Activated naive CD4-positive, alpha-beta T cell treated with anti-CD3 and anti-CD28 coated beads, Interleukin-2, amount 50 U/mL, for 16 hours (primary cell): ENCODE measurements at regions not wholly inside any gene's neighbourhood (a gene's known extent, or its start where the extent isn't known, plus 50 kb on each side); places are given as distances from the start of the nearest gene placed in this dataset.
"Not testable (repeated sequence)": the region's sequence is repeated elsewhere in the genome, so short reads cannot be mapped to it uniquely, and the experiment has no call there.

Source experiments
- DNase-seq: peaks from one replicate; pipeline ENCODE4 v3.0.0-alpha.2; 2020

DNA sequence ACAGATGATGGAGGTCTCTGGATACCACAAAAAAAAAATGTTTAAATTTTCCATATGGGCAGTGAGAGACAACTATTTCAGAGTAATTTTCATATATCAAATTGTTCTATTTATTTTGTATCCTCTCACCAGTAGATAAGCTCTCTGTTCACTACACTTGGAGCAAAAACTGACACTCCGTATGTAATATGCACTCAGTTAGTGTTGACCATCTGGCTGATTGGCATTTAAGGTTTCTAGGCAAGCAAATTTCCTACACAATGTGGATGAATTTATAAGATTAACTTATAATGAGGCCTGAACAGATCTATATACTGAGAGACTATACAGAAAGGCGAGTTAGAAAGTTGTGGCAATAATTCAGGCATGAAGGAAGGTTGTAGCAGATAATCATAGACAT, 836.5 kb upstream of the SEMA6D start:
- DNase-seq, result no peak

- DNase-seq, result no peak
Measured at GRCh38 chr15:46892621-46893160, 824.6 kb upstream of the SEMA6D start.

GRCh38 chr15:46894644-46895043, 822.7 kb upstream of the SEMA6D start:
- no peak for DNase-seq

- DNase-seq, result no peak
Measured at GRCh38 chr15:46897266-46897665, 820.0 kb upstream of the SEMA6D start.

- DNase-seq, result no peak
Measured at GRCh38 chr15:46901001-46901400, 816.3 kb upstream of the SEMA6D start.

DNA sequence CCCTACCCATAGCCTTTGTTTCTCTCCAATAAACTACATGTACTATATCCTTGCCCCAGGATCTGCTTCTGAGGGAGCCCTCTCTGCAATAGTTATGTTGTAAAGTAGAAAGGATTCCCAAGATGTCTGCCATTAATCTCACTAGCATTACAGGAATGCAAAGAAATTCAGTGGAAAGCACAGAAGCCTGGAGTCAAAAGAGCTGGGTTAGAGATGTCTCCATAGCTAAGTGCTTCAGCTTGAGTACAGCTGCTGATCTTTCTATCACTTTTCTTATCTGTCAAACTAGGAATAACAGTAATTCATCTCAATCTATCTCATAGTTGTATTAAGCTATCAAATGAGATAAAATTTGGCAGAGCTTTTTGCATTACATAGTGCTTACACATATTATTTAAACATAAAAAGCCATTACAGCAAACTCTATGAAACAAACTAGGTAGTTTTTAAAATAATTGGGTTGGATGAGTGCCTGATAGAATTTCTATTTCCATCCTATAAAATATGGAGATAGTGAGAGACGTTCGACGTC, 799.5 kb upstream of the SEMA6D start:
- DNase-seq, result no peak

- no peak for DNase-seq
Measured at GRCh38 chr15:46918462-46919140, 798.7 kb upstream of the SEMA6D start.

- DNase-seq, result no peak
Measured at GRCh38 chr15:46921891-46922290, 795.4 kb upstream of the SEMA6D start.

DNA sequence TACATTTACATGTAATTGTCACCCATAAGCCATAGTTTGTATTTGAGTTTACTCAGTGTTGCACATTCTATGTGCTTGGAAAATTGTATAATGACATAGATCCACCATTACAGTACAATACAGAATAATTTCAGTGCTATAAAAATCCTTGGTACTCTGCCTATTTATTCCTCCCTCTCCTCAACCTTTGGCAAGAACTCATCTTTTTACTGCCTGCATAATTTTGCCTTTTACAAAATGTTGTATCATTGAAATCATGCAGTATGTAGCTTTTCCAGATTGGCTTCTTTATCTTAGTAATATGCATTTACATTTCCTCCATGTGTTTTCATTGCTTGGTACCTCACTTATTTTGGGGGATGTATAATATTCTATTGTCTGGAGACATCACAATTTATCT, 786.9 kb upstream of the SEMA6D start:
- DNase-seq, result no peak

DNA sequence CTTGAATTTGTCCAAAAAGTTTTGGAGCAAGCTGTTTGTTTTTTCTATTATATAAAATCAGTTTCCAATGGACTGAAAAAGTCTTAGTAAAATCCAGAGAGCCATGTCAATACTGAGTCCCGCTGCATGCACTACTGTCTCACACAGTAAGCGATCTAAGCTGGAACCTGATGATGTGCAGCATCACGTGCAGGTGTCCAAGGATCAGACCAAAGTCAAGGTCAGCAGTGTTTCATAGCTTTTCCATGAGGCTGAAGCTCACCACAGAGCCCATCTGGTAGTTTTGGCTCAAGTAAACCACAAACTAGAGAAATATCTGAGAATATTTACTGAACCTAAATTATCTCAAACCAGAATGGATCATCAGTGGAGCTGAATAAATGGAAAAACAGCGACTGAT, 784.0 kb upstream of the SEMA6D start:
- DNase-seq, result no peak

DNA sequence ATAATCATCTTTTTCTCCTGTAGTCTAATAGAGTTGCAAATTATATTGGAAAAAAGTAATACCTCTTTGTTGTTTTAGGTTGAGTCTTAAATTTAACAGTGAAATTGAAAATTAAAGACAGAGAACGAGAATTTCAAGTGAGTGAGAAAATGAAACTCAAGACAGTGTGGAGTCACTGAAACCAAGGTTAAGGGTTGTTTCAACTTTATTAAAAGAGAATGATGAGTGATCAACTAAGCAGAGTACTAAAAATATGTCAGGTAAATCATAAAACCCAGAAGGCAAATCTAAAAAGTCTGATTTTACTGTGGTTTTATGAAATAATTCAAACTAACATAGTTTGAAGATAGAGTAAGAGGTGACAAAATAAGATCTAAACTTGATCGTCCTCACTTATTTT, 782.5 kb upstream of the SEMA6D start:
- no peak for DNase-seq

GRCh38 chr15:46938169-46938568, 779.1 kb upstream of the SEMA6D start:
- DNase-seq, result no peak

DNA sequence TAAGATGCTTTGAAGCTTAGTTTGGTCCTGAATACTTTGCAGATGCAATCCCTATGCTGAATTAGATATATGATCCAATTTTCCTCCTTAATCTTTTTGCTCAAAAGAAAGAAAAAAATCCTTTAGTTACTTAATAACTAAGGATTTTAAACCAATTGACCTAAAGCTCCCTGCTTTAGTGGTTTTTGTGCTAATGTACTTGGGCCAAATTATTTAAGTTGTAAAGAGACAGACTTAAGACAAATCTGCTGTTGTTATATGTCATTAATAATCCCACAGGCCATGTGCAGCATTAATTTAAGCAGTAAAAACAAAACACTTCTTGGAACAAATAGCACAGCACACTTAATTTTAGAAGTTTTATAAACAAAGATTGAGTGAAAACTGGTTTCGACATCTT, 776.1 kb upstream of the SEMA6D start:
- DNase-seq, result no peak

- DNase-seq, result no peak
Measured at GRCh38 chr15:46946953-46947352, 770.4 kb upstream of the SEMA6D start.

DNA sequence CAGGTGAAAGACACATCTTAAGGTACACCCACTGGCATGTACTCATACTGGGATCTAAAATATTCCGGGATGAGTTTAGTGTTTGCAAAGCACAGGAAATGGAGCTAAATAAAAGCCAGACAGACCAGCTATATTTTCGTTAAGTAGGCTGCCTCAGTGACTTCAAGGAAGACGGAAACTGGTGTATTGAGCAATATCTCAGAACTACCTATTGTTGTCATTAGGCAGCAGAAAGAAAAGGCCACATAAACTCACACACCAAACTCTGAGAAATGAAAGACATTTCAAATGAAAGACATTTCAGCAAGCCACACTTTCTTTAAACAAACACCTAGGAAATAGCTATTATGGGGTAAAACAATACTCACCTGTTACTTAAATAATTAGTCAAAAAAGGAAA, 761.7 kb upstream of the SEMA6D start:
- no peak for DNase-seq

DNA sequence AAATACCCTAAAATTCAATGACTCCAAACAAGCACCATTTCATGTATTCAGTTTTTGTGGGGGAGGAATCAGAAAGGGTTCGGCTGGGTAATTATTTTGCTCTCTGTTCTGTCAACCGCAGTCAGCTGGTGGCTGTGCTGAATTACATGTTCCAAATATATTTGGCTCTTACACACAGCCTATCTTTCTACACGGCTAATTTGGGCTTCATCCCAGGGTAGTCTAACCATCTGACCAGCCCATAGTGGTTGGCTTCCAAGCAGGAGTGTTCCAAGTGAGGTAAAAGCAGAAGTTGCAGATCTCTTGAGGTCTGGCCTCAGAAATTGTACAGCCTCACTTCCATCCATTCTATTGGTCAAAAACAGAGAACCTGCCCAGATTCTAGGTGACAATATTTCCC, 760.8 kb upstream of the SEMA6D start:
- no peak for DNase-seq

DNA sequence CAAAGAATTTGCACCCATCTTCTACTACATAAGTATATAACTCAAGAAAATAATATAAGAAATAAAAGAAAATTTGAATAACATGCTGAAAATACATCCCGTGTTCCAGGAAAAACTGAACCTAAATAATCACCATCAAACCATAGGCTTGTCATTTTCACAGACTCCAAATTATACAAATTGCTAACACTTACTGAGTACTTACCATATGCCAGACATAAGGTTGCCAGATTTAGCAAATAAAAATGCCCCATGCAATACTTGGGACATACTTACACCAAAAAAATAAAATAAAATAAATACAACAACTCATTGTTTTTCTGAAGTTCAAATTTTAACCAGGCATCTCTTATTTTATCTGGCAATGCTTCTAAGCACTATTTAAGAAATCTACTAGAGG, 760.4 kb upstream of the SEMA6D start:
- no peak for DNase-seq

GRCh38 chr15:46960581-46960980, 756.7 kb upstream of the SEMA6D start:
- no peak for DNase-seq

DNA sequence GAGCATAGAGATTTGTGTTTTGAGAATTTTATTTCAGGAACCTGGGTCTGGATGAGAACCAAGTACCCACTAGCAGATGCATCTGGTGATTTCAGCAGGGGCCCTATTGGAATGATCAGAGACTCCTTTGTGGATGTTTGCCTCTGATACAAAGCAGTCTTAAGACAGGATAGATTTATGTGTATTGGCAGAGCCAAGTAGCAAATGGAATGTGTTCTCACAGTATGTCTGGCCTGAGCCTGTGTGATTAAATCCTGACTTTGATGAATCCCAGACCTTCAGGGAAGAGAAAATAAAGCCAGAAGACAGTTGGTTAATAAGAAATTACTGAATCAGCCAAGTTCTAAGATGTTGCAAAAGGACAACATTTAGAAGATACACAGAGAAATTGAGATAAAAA, 755.5 kb upstream of the SEMA6D start:
- DNase-seq, result no peak

- DNase-seq, result not testable (repeated sequence)
Measured at GRCh38 chr15:46988055-46988454, 729.2 kb upstream of the SEMA6D start.

DNA sequence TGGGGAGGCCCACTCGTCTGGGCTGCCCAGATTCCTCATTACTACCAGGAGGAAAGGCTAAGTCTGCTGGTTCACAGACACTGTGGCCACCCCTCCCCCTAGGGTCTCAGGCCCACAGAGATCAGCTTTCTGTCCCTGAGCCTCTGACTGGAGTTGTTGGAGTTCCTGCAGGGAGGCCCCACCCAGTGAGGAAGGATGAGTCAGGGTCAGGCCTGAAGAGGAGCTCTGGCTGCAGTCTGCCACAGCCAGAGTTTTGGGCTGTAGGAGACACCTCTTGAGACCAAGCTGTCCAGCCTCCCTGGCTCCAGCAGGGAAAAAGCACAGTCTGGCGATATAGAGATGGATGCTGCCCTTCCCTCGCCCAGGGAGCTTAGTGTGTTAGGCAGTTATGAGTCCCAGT, 720.9 kb upstream of the SEMA6D start:
- no peak for DNase-seq

GRCh38 chr15:46997501-46997900, 719.8 kb upstream of the SEMA6D start:
- no peak for DNase-seq

- DNase-seq, result no peak
Measured at GRCh38 chr15:47003568-47003967, 713.7 kb upstream of the SEMA6D start.

DNA sequence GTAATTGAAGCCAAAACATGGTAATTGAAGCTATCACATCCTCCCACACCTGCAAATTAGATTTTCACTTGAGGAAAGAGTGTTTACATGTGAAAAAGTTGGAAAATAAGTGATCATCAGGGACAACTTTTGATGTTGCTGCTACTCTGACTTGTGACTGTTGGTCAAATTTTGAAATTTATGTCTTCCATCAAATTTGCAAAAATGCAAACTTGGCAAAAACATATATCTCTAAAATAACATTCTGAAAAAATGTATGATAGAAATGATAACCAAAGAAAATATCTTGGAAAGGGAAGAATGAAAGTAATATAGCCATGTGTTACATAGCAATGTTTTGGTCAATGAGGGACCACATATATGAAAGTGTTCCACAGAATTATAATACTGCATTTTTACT, 703.9 kb upstream of the SEMA6D start:
- DNase-seq, result no peak

DNA sequence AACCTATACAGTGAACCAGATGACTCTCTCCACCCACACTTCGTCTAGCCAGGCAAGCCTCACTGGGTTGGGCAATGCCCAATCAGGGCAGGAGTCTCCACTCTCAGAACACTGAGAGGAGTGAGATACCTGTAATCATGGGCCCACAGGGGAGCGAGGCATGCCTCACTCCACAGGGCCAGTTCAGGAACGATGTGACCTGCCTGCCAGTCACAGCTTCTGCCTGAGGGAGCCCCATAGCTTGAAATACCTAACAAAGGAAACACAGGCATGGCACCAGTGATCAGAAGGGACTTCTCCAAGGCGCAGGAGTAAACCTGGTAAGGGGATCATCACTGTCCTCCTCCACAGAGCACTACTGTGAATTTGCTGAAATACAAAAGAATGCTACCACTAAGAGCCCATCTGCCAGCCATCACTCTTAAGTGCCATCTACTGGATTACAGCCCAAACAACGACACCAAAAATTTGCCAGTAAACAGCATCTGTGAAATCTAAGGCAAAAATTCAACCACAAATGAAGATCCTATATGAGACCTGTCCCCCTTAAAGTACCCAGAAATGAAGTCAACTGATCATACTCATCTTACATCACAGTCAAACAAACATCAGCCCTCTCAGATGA, 689.9 kb upstream of the SEMA6D start:
- DNase-seq, result no peak
